Hepatocyte (in vitro differentiated cells): ENCODE measurements at regions not wholly inside any gene's neighbourhood (a gene's known extent, or its start where the extent isn't known, plus 50 kb on each side); places are given as distances from the start of the nearest gene placed in this dataset.

Experiments
- EZH2 ChIP-seq: fragments of 200-600 bp; sonication (generic); IDR thresholded peaks from 2 replicates; pipeline ENCODE4 v1.6.1; 2016; ENCODE audit warnings: antibody characterized with exemption, mild to moderate bottlenecking, borderline replicate concordance
- TF ChIP-seq, protein P1 (sequence below): fragments of 200-600 bp; sonication (generic); IDR thresholded peaks from 2 replicates; pipeline ENCODE4 v1.5.1; 2016; ENCODE audit warnings: antibody characterized with exemption, mild to moderate bottlenecking; ENCODE audit not compliant: poor library complexity

DNA sequence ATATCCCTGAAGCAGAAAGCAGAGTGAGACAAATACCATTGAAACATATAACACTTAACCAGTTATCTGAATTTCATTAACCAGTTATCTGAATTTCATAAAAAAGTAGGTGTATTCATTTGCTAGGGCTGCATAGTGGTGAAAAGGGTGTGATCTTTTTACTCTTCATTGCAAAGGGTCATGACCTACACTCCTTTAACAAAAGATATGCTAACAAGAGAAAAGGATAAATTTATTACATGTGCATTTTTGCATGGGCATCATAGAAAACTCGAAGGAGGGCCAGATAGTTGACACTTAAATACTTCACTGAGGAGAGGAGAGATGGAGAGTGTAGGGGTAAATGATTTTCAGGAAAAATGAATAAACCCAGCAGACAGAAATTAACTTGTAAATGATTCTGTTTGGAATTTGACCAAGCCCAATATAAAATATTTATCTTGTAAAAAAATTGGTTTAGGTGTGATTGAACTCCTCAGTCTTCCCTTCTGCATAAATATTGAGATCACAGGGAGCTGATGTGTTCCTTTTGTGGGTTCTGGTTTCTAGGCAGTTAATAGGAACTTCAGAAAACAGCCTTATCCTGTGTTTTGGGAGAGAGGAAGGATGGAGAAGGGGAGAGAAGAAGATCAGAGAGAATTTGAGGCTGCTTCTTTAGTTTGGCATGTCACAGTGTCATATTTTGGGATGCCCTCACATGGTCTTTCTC, 372.5 kb upstream of the SYT4 start:
- TF ChIP-seq, protein P1, sequence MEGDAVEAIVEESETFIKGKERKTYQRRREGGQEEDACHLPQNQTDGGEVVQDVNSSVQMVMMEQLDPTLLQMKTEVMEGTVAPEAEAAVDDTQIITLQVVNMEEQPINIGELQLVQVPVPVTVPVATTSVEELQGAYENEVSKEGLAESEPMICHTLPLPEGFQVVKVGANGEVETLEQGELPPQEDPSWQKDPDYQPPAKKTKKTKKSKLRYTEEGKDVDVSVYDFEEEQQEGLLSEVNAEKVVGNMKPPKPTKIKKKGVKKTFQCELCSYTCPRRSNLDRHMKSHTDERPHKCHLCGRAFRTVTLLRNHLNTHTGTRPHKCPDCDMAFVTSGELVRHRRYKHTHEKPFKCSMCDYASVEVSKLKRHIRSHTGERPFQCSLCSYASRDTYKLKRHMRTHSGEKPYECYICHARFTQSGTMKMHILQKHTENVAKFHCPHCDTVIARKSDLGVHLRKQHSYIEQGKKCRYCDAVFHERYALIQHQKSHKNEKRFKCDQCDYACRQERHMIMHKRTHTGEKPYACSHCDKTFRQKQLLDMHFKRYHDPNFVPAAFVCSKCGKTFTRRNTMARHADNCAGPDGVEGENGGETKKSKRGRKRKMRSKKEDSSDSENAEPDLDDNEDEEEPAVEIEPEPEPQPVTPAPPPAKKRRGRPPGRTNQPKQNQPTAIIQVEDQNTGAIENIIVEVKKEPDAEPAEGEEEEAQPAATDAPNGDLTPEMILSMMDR = no peak
- TF ChIP-seq EZH2 = no peak
